22Rv1 (cell line): ENCODE measurements at regions not wholly inside any gene's neighbourhood (a gene's known extent, or its start where the extent isn't known, plus 50 kb on each side); places are given as distances from the start of the nearest gene placed in this dataset.

Experiments
- H3K27ac ChIP-seq: fragments of 450-650 bp; 2 replicates; pipeline ENCODE4 v1.5.1; 2017
- ZFX ChIP-seq: fragments of 450-650 bp; IDR thresholded peaks from 2 replicates; pipeline ENCODE4 v1.6.1; 2017; ENCODE audit warnings: antibody characterized with exemption, borderline replicate concordance
- TF ChIP-seq, protein P1 (sequence below): fragments of 450-650 bp; IDR thresholded peaks from 2 replicates; pipeline ENCODE4 v1.5.1; 2017; ENCODE audit warnings: mild to moderate bottlenecking

DNA sequence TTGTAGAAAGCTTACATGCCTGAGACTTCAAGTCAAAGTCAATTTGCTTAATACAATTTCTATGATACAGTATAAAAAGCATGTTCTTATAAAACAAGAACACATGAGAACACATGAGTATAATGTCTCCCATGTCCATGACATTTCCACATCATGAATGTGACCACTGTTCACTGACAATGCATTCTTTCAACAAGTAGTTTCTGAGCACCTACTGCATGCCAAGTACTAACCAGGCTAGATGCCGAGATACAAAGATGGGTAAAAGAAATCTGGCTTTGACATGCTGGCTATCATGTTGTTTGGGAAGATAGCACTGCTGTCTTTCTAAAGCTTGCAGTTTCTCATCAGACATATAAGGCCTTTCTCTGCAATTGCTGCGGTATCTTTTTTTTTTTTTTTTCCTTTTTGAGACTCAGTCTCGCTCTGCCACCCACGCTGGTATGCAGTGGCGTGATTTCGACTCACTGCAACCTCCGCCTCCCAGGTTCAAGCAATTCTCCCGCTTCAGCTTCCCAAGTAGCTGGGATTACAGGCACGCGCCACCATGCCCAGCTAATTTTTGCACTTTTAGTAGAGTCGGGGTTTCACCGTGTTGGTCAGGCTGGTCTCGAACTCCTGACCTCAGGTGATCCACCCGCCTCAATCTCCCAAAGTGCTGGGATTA lies 123.6 kb upstream of the DST start:
- TF ChIP-seq ZFX, result no peak
- TF ChIP-seq, protein P1, sequence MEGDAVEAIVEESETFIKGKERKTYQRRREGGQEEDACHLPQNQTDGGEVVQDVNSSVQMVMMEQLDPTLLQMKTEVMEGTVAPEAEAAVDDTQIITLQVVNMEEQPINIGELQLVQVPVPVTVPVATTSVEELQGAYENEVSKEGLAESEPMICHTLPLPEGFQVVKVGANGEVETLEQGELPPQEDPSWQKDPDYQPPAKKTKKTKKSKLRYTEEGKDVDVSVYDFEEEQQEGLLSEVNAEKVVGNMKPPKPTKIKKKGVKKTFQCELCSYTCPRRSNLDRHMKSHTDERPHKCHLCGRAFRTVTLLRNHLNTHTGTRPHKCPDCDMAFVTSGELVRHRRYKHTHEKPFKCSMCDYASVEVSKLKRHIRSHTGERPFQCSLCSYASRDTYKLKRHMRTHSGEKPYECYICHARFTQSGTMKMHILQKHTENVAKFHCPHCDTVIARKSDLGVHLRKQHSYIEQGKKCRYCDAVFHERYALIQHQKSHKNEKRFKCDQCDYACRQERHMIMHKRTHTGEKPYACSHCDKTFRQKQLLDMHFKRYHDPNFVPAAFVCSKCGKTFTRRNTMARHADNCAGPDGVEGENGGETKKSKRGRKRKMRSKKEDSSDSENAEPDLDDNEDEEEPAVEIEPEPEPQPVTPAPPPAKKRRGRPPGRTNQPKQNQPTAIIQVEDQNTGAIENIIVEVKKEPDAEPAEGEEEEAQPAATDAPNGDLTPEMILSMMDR, result no peak
- H3K27ac ChIP-seq, result no peak overlapping the region

- H3K27ac ChIP-seq, result no peak overlapping the region
- TF ChIP-seq, protein P1, result no peak
- TF ChIP-seq ZFX, result no peak
These were observed 122.8 kb upstream of the DST start for GRCh38 chr6:56765494-56765893.

- H3K27ac ChIP-seq, result no peak overlapping the region
- TF ChIP-seq, protein P1, result peak; percentile 27; the same call in 1 of the 2 replicates
- TF ChIP-seq ZFX, result no peak
These were observed 121.4 kb upstream of the DST start for GRCh38 chr6:56764081-56764566.

GRCh38 chr6:56761651-56762050 lies 119.0 kb upstream of the DST start:
- H3K27ac ChIP-seq, result no peak overlapping the region
- TF ChIP-seq ZFX, result no peak
- TF ChIP-seq, protein P1, result no peak

DNA sequence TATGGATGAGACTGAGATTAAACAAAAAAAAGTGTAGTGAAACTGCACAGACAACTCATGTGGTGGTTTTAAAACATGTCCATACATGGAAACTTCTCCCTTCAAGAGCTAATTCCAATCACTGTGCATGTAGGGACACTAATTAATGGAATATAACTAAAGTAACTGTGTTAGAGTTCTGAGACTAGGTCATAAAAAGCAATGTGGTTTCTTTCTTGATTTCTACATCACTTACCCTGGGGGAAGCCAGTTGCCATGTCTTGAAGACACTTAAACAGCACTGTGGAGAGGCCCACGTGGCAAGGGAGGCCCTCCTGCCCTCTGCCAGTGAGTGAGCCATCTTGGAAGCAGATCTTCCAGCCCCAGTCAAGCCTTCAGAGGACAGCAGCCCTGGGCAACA lies 118.2 kb upstream of the DST start:
- TF ChIP-seq, protein P1, result no peak
- no peak for TF ChIP-seq ZFX
- no peak overlapping the region for H3K27ac ChIP-seq

- TF ChIP-seq, protein P1, result no peak
- no peak for TF ChIP-seq ZFX
These were observed 116.8 kb upstream of the DST start for GRCh38 chr6:56759521-56759920.

GRCh38 chr6:56758553-56758952 lies 115.9 kb upstream of the DST start:
- no peak overlapping the region for H3K27ac ChIP-seq
- TF ChIP-seq ZFX, result no peak
- TF ChIP-seq, protein P1, result no peak

More at GRCh38 chr6:56759521-56759920, 116.8 kb upstream of the DST start:
- no peak overlapping the region for H3K27ac ChIP-seq
